OCI-LY1 (cell line): ENCODE measurements at regions not wholly inside any gene's neighbourhood (a gene's known extent, or its start where the extent isn't known, plus 50 kb on each side); places are given as distances from the start of the nearest gene placed in this dataset.

ENCODE experiments used
- H2AFZ ChIP-seq: fragments of 200-600 bp; sonication (generic), shearing (Covaris generic); 2 replicates; pipeline ENCODE4 v1.6.0; 2014; ENCODE audit warnings: antibody characterized with exemption, mild to moderate bottlenecking, low read length
- H3F3A ChIP-seq: fragments of 200-600 bp; sonication (generic), shearing (Covaris generic); 2 replicates; pipeline ENCODE4 v1.6.0; 2014; ENCODE audit warnings: mild to moderate bottlenecking, antibody characterized with exemption, low read length, moderate library complexity; ENCODE audit not compliant: insufficient read depth
- H3K27ac ChIP-seq: fragments of 200-600 bp; sonication (generic); 2 replicates; pipeline ENCODE4 v1.5.1; 2014; ENCODE audit warnings: low read length, mixed run types, mild to moderate bottlenecking, low read depth; ENCODE audit not compliant: poor library complexity, severe bottlenecking
- H3K27me3 ChIP-seq: fragments of 200-600 bp; sonication (generic); 2 replicates; pipeline ENCODE4 v1.6.0; 2014; ENCODE audit warnings: antibody characterized with exemption, mild to moderate bottlenecking, low read length, moderate library complexity; ENCODE audit not compliant: insufficient read depth
- H3K36me3 ChIP-seq: fragments of 200-600 bp; sonication (generic); 2 replicates; pipeline ENCODE4 v1.6.1; 2014; ENCODE audit warnings: mild to moderate bottlenecking, antibody characterized with exemption, low read length, moderate library complexity, mixed read lengths; ENCODE audit not compliant: insufficient read depth
- H3K4me1 ChIP-seq: fragments of 200-600 bp; sonication (generic); 2 replicates; pipeline ENCODE4 v1.5.1; 2014; ENCODE audit warnings: mild to moderate bottlenecking, low read length, moderate library complexity; ENCODE audit not compliant: insufficient read depth, severe bottlenecking
- H3K4me2 ChIP-seq: fragments of 200-600 bp; sonication (generic), shearing (Covaris generic); 2 replicates; pipeline ENCODE4 v1.6.1; 2014; ENCODE audit warnings: low read length
- H3K4me3 ChIP-seq: fragments of 200-600 bp; sonication (generic); 2 replicates; pipeline ENCODE4 v1.5.1; 2014; ENCODE audit warnings: low read length, low read depth, mild to moderate bottlenecking, mixed read lengths; ENCODE audit not compliant: poor library complexity, severe bottlenecking
- H3K79me2 ChIP-seq: fragments of 200-600 bp; shearing (Covaris generic); 2 replicates; pipeline ENCODE4 v1.6.1; 2016; ENCODE audit warnings: mixed run types, low read length, mixed read lengths; ENCODE audit not compliant: insufficient read depth
- H3K9ac ChIP-seq: fragments of 200-600 bp; sonication (generic), shearing (Covaris generic); 2 replicates; pipeline ENCODE4 v1.6.1; 2014; ENCODE audit warnings: mild to moderate bottlenecking, low read length, mixed read lengths
- H3K9me2 ChIP-seq: fragments of 200-600 bp; sonication (generic), shearing (Covaris generic); 2 replicates; pipeline ENCODE4 v1.6.1; 2014; ENCODE audit warnings: low read depth, mild to moderate bottlenecking, low read length, mixed read lengths
- H3K9me3 ChIP-seq: fragments of 200-600 bp; shearing (Covaris generic); 2 replicates; pipeline ENCODE4 v1.6.1; 2014; ENCODE audit warnings: low read length, mixed read lengths
- H4K20me1 ChIP-seq: fragments of 200-600 bp; sonication (generic), shearing (Covaris generic); 2 replicates; pipeline ENCODE4 v1.6.0; 2016; ENCODE audit warnings: mild to moderate bottlenecking, low read length; ENCODE audit not compliant: insufficient read depth
- CTCF ChIP-seq: fragments of 200-600 bp; sonication (generic), shearing (Covaris generic); IDR thresholded peaks from 2 replicates; pipeline ENCODE4 v1.5.1; 2017; ENCODE audit warnings: mild to moderate bottlenecking, antibody characterized with exemption, low read length, moderate library complexity, mixed read lengths
- EZH2 ChIP-seq: fragments of 200-600 bp; sonication (generic), shearing (Covaris generic); IDR thresholded peaks from 2 replicates; pipeline ENCODE4 v1.8.0; 2017; ENCODE audit warnings: borderline replicate concordance, mixed run types, mild to moderate bottlenecking, antibody characterized with exemption, low read length, moderate library complexity, mixed read lengths

DNA sequence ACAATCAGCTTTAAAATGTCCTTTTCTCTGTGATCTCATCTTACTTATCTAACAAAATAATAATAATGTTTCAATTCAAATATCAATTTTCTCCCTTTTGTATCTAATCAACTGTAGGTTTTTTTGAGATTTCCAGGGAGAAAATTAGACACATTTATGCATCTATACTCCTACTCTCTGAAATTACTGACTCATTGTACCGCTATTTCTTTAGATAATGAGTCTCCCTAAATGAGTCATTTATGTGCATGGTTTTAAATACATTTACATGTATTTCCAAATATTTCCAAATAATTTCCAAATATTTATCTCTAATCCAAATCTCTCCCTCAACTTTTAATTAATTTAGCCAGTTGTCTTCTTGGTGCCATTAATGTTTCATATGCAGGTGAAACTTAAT is 621.0 kb downstream of the TECRL start:
- Histone ChIP-seq H4K20me1 (no peaks in the 10 kb centered on the region), H3K9me3 (no peaks in the 10 kb centered on the region)

DNA sequence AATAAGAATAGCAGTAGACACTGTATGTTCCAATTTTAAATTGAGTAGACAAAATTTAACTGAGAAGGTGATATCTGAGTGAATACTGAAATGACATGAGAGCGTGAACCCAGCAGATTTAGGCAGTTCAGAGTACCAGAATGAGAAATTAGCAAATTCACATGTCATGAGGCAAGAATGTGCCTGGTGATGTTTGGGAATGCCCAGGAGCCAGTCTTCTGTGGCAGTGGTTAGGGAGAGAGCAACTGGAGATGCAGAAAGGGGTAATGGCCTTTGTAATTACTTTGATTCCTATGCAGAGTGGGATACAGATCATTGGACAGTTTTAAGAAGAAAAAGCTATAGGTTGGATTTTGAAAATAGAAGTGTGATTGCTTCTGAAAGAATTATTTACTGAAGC is 621.9 kb downstream of the TECRL start:
- no peak overlapping the region for H3K9ac ChIP-seq
- no peak overlapping the region for H3K4me3 ChIP-seq
- no peak for TF ChIP-seq EZH2
- TF ChIP-seq CTCF = no peak
- H3K79me2 ChIP-seq = no peaks in the 10 kb centered on the region
- H3K27me3 ChIP-seq = no peaks in the 10 kb centered on the region
- H3K36me3 ChIP-seq = no peaks in the 10 kb centered on the region
- H3K4me2 ChIP-seq = no peak overlapping the region
- H3K9me3 ChIP-seq = no peaks in the 10 kb centered on the region
- H3K4me1 ChIP-seq = no peaks in the 10 kb centered on the region
- H3K9me2 ChIP-seq = no peaks in the 10 kb centered on the region
- H2AFZ ChIP-seq = no peak overlapping the region
- no peaks in the 10 kb centered on the region for H3F3A ChIP-seq
- no peak overlapping the region for H3K27ac ChIP-seq
- H4K20me1 ChIP-seq = no peaks in the 10 kb centered on the region

More for the DNA sequence above, 621.0 kb downstream of the TECRL start:
- no peaks in the 10 kb centered on the region for H3K4me1 ChIP-seq
- H3K4me3 ChIP-seq = no peak overlapping the region
- no peaks in the 10 kb centered on the region for H3F3A ChIP-seq
- no peak overlapping the region for H2AFZ ChIP-seq
- H3K36me3 ChIP-seq = no peaks in the 10 kb centered on the region
- no peaks in the 10 kb centered on the region for H3K27me3 ChIP-seq
- TF ChIP-seq CTCF (no peak), EZH2 (no peak)
- no peak overlapping the region for H3K9ac ChIP-seq
- no peak overlapping the region for H3K27ac ChIP-seq
- H3K4me2 ChIP-seq = no peak overlapping the region
- no peaks in the 10 kb centered on the region for H3K79me2 ChIP-seq
- H3K9me2 ChIP-seq = no peaks in the 10 kb centered on the region

- H3K9ac ChIP-seq = no peak overlapping the region
- no peaks in the 10 kb centered on the region for H3K4me1 ChIP-seq
- H3K4me3 ChIP-seq = no peak overlapping the region
- H2AFZ ChIP-seq = no peak overlapping the region
- H3F3A ChIP-seq = no peaks in the 10 kb centered on the region
- H3K4me2 ChIP-seq = no peak overlapping the region
- no peaks in the 10 kb centered on the region for H3K9me2 ChIP-seq
- no peaks in the 10 kb centered on the region for H3K79me2 ChIP-seq
- H3K27me3 ChIP-seq = no peaks in the 10 kb centered on the region
- TF ChIP-seq CTCF (no peak), EZH2 (no peak)
- H3K9me3 ChIP-seq = no peaks in the 10 kb centered on the region
- no peaks in the 10 kb centered on the region for H4K20me1 ChIP-seq
- no peak overlapping the region for H3K27ac ChIP-seq
- no peaks in the 10 kb centered on the region for H3K36me3 ChIP-seq
Measured at GRCh38 chr4:63786171-63786570, 623.1 kb downstream of the TECRL start.
